ENCODE measurements at regions not wholly inside any gene's neighbourhood (a gene's known extent, or its start where the extent isn't known, plus 50 kb on each side); places are given as distances from the start of the nearest gene placed in this dataset.
"Not testable (repeated sequence)": the region's sequence is repeated elsewhere in the genome, so short reads cannot be mapped to it uniquely, and the experiment has no call there.

GRCh38 chr18:6541131-6541679 is 126.5 kb upstream of the L3MBTL4 start:
- H3K4me3 ChIP-seq (ENCODE audit: low read length, poor library complexity, severe bottlenecking); H4K20me1 ChIP-seq (ENCODE audit: insufficient read depth, low read length, poor library complexity, severe bottlenecking); H3K36me3 ChIP-seq (ENCODE audit: insufficient read depth, low read length); H2AFZ ChIP-seq (ENCODE audit: low read length); H3K9ac ChIP-seq (ENCODE audit: low read depth, low read length, poor library complexity, severe bottlenecking); H3K9me2 ChIP-seq (replicated peaks; ENCODE audit: low read depth, low read length); H3K4me1 ChIP-seq (ENCODE audit: insufficient read depth, low read length, poor library complexity, severe bottlenecking); H3K79me2 ChIP-seq (ENCODE audit: insufficient read depth, low read length); H3K4me2 ChIP-seq (ENCODE audit: low read depth, low read length, poor library complexity, severe bottlenecking); H3K9me3 ChIP-seq (ENCODE audit: insufficient read depth, low read depth, low read length); H3F3A ChIP-seq (ENCODE audit: low read depth); H3K27me3 ChIP-seq (ENCODE audit: insufficient read depth, low read length, poor library complexity, severe bottlenecking): not testable (repeated sequence)
- TF ChIP-seq CTCF (conservative IDR thresholded peaks at IDR 0.05; ENCODE audit: low read length) = peak; percentile 30

- Histone ChIP-seq H3F3A (ENCODE audit: low read depth) (no peaks in the 10 kb centered on the region), H3K4me2 (ENCODE audit: low read depth, low read length, poor library complexity, severe bottlenecking) (no peak overlapping the region), H2AFZ (ENCODE audit: low read length) (no peak overlapping the region), H3K36me3 (ENCODE audit: insufficient read depth, low read length) (no peaks in the 10 kb centered on the region), H3K4me3 (ENCODE audit: low read length, poor library complexity, severe bottlenecking) (no peak overlapping the region), H3K9me2 (replicated peaks; ENCODE audit: low read depth, low read length) (no peaks in the 10 kb centered on the region), H3K27me3 (ENCODE audit: insufficient read depth, low read length, poor library complexity, severe bottlenecking) (no peaks in the 10 kb centered on the region), H4K20me1 (ENCODE audit: insufficient read depth, low read length, poor library complexity, severe bottlenecking) (no peaks in the 10 kb centered on the region), H3K9ac (ENCODE audit: low read depth, low read length, poor library complexity, severe bottlenecking) (no peak overlapping the region), H3K79me2 (ENCODE audit: insufficient read depth, low read length) (no peaks in the 10 kb centered on the region), H3K9me3 (ENCODE audit: insufficient read depth, low read depth, low read length) (no peaks in the 10 kb centered on the region), H3K4me1 (ENCODE audit: insufficient read depth, low read length, poor library complexity, severe bottlenecking) (no peaks in the 10 kb centered on the region)
- TF ChIP-seq EZH2phosphoT487 (IDR thresholded peaks at IDR 0.05; ENCODE audit: borderline replicate concordance) = no peak
- TF ChIP-seq CTCF (conservative IDR thresholded peaks at IDR 0.05; ENCODE audit: low read length) = no peak
Measured at GRCh38 chr18:6542296-6542695, 127.6 kb upstream of the L3MBTL4 start.

GRCh38 chr18:6543330-6543908 is 128.7 kb upstream of the L3MBTL4 start:
- Histone ChIP-seq H3K79me2 (ENCODE audit: insufficient read depth, low read length) (no peaks in the 10 kb centered on the region), H3K9me3 (ENCODE audit: insufficient read depth, low read depth, low read length) (no peaks in the 10 kb centered on the region), H3K4me3 (ENCODE audit: low read length, poor library complexity, severe bottlenecking) (no peak overlapping the region), H4K20me1 (ENCODE audit: insufficient read depth, low read length, poor library complexity, severe bottlenecking) (no peaks in the 10 kb centered on the region), H3K4me2 (ENCODE audit: low read depth, low read length, poor library complexity, severe bottlenecking) (no peak overlapping the region), H3K27me3 (ENCODE audit: insufficient read depth, low read length, poor library complexity, severe bottlenecking) (no peaks in the 10 kb centered on the region), H3K36me3 (ENCODE audit: insufficient read depth, low read length) (no peaks in the 10 kb centered on the region), H3F3A (ENCODE audit: low read depth) (no peaks in the 10 kb centered on the region), H3K9me2 (replicated peaks; ENCODE audit: low read depth, low read length) (no peaks in the 10 kb centered on the region), H3K4me1 (ENCODE audit: insufficient read depth, low read length, poor library complexity, severe bottlenecking) (no peaks in the 10 kb centered on the region), H3K9ac (ENCODE audit: low read depth, low read length, poor library complexity, severe bottlenecking) (no peak overlapping the region), H2AFZ (ENCODE audit: low read length) (no peak overlapping the region)
- no peak for TF ChIP-seq EZH2phosphoT487 (IDR thresholded peaks at IDR 0.05; ENCODE audit: borderline replicate concordance)
- TF ChIP-seq CTCF (conservative IDR thresholded peaks at IDR 0.05; ENCODE audit: low read length) = peak; percentile 53

Measured in Loucy (cell line).